LNCAP (cell line): ENCODE measurements at regions not wholly inside any gene's neighbourhood (a gene's known extent, or its start where the extent isn't known, plus 50 kb on each side); places are given as distances from the start of the nearest gene placed in this dataset.

Source experiments
- CTCF ChIP-seq: fragments of 450-650 bp; IDR thresholded peaks from 2 replicates; pipeline ENCODE4 v1.5.1; 2017; ENCODE audit warnings: mild to moderate bottlenecking

GRCh38 chr2:12831016-12831415, 114.3 kb downstream of the TRIB2 start:
- no peak for TF ChIP-seq CTCF

- no peak for TF ChIP-seq CTCF
These were observed 117.5 kb downstream of the TRIB2 start for GRCh38 chr2:12834239-12834638.

DNA sequence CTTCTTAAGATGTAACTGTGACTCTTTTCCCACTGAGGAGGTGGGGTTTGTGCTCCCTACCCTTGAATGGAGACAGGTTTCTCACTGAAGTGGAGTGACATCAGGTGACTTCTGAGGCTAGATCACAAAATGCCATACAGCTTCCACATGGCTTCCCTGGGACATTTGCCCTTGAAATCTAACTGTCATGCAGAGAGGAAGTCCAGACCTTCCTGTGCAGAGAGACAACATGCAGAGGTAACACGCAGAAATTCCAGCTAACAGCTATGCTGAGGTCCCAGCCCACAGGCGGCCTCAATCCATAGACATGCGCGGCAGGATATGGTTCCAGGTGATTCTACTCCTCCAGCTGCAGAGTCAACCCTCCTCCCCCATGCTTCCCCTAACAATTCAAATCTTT, 119.0 kb downstream of the TRIB2 start:
- TF ChIP-seq CTCF, result no peak

- TF ChIP-seq CTCF, result no peak
These were observed 122.6 kb downstream of the TRIB2 start for GRCh38 chr2:12839339-12839738.

GRCh38 chr2:12841021-12841420, 124.3 kb downstream of the TRIB2 start:
- no peak for TF ChIP-seq CTCF

DNA sequence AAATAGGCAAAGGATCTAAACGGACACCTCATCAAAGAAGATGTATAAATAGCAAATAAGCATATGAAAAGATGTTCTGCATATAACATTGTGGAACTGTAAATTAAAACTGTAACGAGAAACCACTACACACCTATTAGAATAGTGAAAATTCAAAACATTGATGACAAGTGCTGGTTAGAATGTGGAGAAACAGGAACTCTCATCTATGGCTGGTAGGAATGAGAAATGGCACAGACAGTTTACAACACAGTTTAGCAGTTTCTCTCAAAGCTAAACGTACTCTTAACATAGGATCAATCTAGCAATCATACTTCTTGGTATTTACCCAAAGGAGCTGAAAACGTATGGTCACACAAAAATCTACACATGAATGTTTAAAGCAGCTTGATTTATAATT, 126.2 kb downstream of the TRIB2 start:
- no peak for TF ChIP-seq CTCF

DNA sequence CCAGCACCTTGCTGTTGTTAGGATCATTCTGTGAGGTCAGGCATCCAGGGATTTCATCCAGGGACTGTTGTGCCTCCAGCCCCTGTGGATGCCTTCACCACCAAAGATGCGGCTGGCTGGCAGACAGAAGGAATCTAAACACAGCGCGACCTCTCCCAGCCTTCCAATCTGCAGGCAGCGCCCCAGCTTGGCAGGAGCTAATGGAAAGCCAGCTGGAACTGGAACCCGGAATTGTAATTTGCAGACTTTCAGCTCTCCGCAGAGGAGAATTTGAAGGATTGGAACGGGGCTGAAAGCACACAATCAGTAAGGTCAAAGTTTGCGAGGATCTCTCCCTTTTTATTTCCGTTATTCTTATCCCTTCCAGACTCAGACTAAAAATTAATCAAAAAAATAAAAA, 127.8 kb downstream of the TRIB2 start:
- TF ChIP-seq CTCF, result no peak
